SK-N-SH (cell line): ENCODE measurements at regions not wholly inside any gene's neighbourhood (a gene's known extent, or its start where the extent isn't known, plus 50 kb on each side); places are given as distances from the start of the nearest gene placed in this dataset.

Source experiments
- CTCF ChIA-PET: fragments of 300-600, 350-600 bp; formaldehyde crosslinking; extraction: SDS; loops from one replicate; lab custom pipeline; 2021; lab: Yijun Ruan, JAX
- POLR2A ChIA-PET: fragments of 350-600 bp; sonication (Branson Sonifier 250); formaldehyde crosslinking; extraction: SDS; loops from one replicate; lab custom pipeline; 2020; ENCODE audit warnings: antibody characterized with exemption, inconsistent platforms; lab: Yijun Ruan, JAX
- DNase-seq: peaks from one replicate; pipeline ENCODE4 v3.0.0; 2012
- H2AFZ ChIP-seq: fragments of 200-600 bp; sonication (generic); 2 replicates; pipeline ENCODE4 v1.8.1; 2016; ENCODE audit warnings: antibody characterized with exemption, mild to moderate bottlenecking, low read depth
- H3F3A ChIP-seq: fragments of 200-600 bp; sonication (generic); replicated peaks from 2 replicates; pipeline ENCODE3; 2016; ENCODE audit warnings: antibody characterized with exemption, mild to moderate bottlenecking; ENCODE audit not compliant: insufficient read depth
- H3K27ac ChIP-seq, 2 experiments: fragments of 200-500 bp in 1 of 2; fragments of 200-600 bp in 1 of 2; sonication (Bioruptor generic) in 1 of 2; sonication (generic), shearing (Covaris generic) in 1 of 2; 2 replicates each; pipeline versions ENCODE4 v1.5.1 to v1.6.1; 2014 to 2016; ENCODE audit warnings: low read depth in 2 of 2, inconsistent platforms in 1 of 2, low read length in 1 of 2, mild to moderate bottlenecking in 1 of 2, mixed read lengths in 1 of 2
- H3K27me3 ChIP-seq: fragments of 200-600 bp; sonication (generic), shearing (Covaris generic); 2 replicates; pipeline ENCODE4 v1.6.1; 2016; ENCODE audit warnings: mixed run types; ENCODE audit not compliant: insufficient read depth
- H3K36me3 ChIP-seq, 2 experiments: fragments of 200-500 bp in 1 of 2; fragments of 200-600 bp in 1 of 2; sonication (Bioruptor generic) in 1 of 2; sonication (generic) in 1 of 2; replicated peaks in 1 of 2; 2 replicates each; pipeline versions ENCODE3 to v1.5.1; 2014 to 2016; ENCODE audit warnings: low read length in 1 of 2, mild to moderate bottlenecking in 1 of 2; ENCODE audit not compliant: insufficient read depth in 2 of 2, control insufficient read depth in 1 of 2
- H3K4me1 ChIP-seq, 2 experiments: fragments of 200-500 bp in 1 of 2; fragments of 200-600 bp in 1 of 2; sonication (Bioruptor generic) in 1 of 2; sonication (generic), shearing (Covaris generic) in 1 of 2; 2 replicates each; pipeline versions ENCODE4 v1.5.1 to v1.6.1; 2014 to 2016; ENCODE audit warnings: low read depth in 1 of 2, low read length in 1 of 2, mixed run types in 1 of 2; ENCODE audit not compliant: insufficient read depth in 2 of 2, control insufficient read depth in 1 of 2
- H3K4me2 ChIP-seq: fragments of 200-600 bp; sonication (generic), shearing (Covaris generic); 2 replicates; pipeline ENCODE4 v1.6.1; 2017; ENCODE audit warnings: mixed run types
- H3K4me3 ChIP-seq, 2 experiments: fragments of 200-500 bp in 1 of 2; fragments of 200-600 bp in 1 of 2; sonication (Bioruptor generic) in 1 of 2; sonication (generic), shearing (Covaris generic) in 1 of 2; 2 replicates each; pipeline versions ENCODE4 v1.5.1 to v1.8.1; 2014 to 2016; ENCODE audit warnings: low read depth in 2 of 2, inconsistent platforms in 1 of 2, low read length in 1 of 2, mild to moderate bottlenecking in 1 of 2, mixed read lengths in 1 of 2, moderate library complexity in 1 of 2
- H3K79me2 ChIP-seq: fragments of 200-600 bp; sonication (generic); 2 replicates; pipeline ENCODE4 v1.8.1; 2017; ENCODE audit warnings: mild to moderate bottlenecking; ENCODE audit not compliant: insufficient read depth
- H3K9ac ChIP-seq: fragments of 200-600 bp; sonication (generic); 2 replicates; pipeline ENCODE4 v1.6.1; 2017; ENCODE audit warnings: mixed run types
- H3K9me2 ChIP-seq: fragments of 200-600 bp; sonication (generic); 2 replicates; pipeline ENCODE4 v1.6.1; 2017; ENCODE audit warnings: mixed run types
- H3K9me3 ChIP-seq: fragments of 200-600 bp; sonication (generic); 2 replicates; pipeline ENCODE4 v1.6.1; 2017; ENCODE audit warnings: mixed run types, mild to moderate bottlenecking, moderate library complexity
- H4K20me1 ChIP-seq: fragments of 200-600 bp; sonication (generic); 2 replicates; pipeline ENCODE4 v1.6.1; 2017; ENCODE audit warnings: mild to moderate bottlenecking, mixed run types; ENCODE audit not compliant: insufficient read depth
- CHD2 ChIP-seq: fragments of 150-350 bp; IDR thresholded peaks from 2 replicates; pipeline ENCODE4 v1.6.1; 2018; ENCODE audit warnings: low read length; ENCODE audit not compliant: partially characterized antibody
- EP300 ChIP-seq, 2 experiments: IDR thresholded peaks; 2 replicates each; pipeline versions ENCODE4 v1.4.0 to v1.6.1; 2012; ENCODE audit warnings: borderline replicate concordance in 1 of 2, low read depth in 1 of 2, low read length in 1 of 2
- EZH2phosphoT487 ChIP-seq: fragments of 200-600 bp; sonication (generic); IDR thresholded peaks from 2 replicates; pipeline ENCODE4 v1.6.1; 2017; ENCODE audit warnings: low read depth, mixed run types, mild to moderate bottlenecking, antibody characterized with exemption, moderate library complexity, borderline replicate concordance
- FOXJ3 ChIP-seq: sonication (generic); formaldehyde crosslinking; IDR thresholded peaks from 2 replicates; pipeline ENCODE4 v1.5.1; 2020; ENCODE audit warnings: mild to moderate bottlenecking, missing genetic modification reagents
- FOXM1 ChIP-seq: IDR thresholded peaks from 2 replicates; pipeline ENCODE4 v1.4.0; 2012; ENCODE audit warnings: low read depth, mild to moderate bottlenecking
- GABPA ChIP-seq: IDR thresholded peaks from 2 replicates; pipeline ENCODE4 v1.4.0; 2012; ENCODE audit warnings: low read depth, mild to moderate bottlenecking
- GATA2 ChIP-seq: sonication (generic); formaldehyde crosslinking; IDR thresholded peaks from 2 replicates; pipeline ENCODE4 v1.5.0; 2020; ENCODE audit warnings: mild to moderate bottlenecking, missing genetic modification reagents
- IRF3 ChIP-seq: fragments of 150-350 bp; IDR thresholded peaks from 2 replicates; pipeline ENCODE4 v1.6.1; 2016; ENCODE audit warnings: mild to moderate bottlenecking, low read depth, low read length
- MEF2A ChIP-seq: IDR thresholded peaks from 2 replicates; pipeline ENCODE4 v1.4.0; 2012; ENCODE audit warnings: low read depth, borderline replicate concordance
- MXI1 ChIP-seq: IDR thresholded peaks from 2 replicates; pipeline ENCODE4 v1.6.1; 2012; ENCODE audit warnings: mild to moderate bottlenecking, low read depth, low read length, improper control_type of control experiment
- NFIC ChIP-seq: IDR thresholded peaks from 2 replicates; pipeline ENCODE4 v1.4.0; 2012; ENCODE audit warnings: borderline replicate concordance
- NRF1 ChIP-seq: IDR thresholded peaks from 2 replicates; pipeline ENCODE4 v1.6.1; 2012; ENCODE audit warnings: low read depth, mild to moderate bottlenecking, low read length
- RAD21 ChIP-seq: IDR thresholded peaks from 2 replicates; pipeline ENCODE4 v1.6.1; 2012; ENCODE audit warnings: mild to moderate bottlenecking, low read length
- RCOR1 ChIP-seq: fragments of 150-350 bp; IDR thresholded peaks from 2 replicates; pipeline ENCODE4 v1.6.1; 2017; ENCODE audit warnings: antibody characterized with exemption, low read length
- REST ChIP-seq: IDR thresholded peaks from 2 replicates; pipeline ENCODE4 v1.6.1; 2012; ENCODE audit warnings: mild to moderate bottlenecking, low read depth, low read length, moderate library complexity
- RFX5 ChIP-seq: IDR thresholded peaks from 2 replicates; pipeline ENCODE4 v1.6.1; 2012; ENCODE audit warnings: mild to moderate bottlenecking, improper control_type of control experiment, low read length
- TEAD4 ChIP-seq: IDR thresholded peaks from 2 replicates; pipeline ENCODE4 v1.4.0; 2012; ENCODE audit warnings: mild to moderate bottlenecking, borderline replicate concordance; ENCODE audit not compliant: insufficient read depth
- WGBS: methylation state at CpG from one replicate; pipeline ENCODE4 v1.1.6; 2017; ENCODE audit warnings: low lambda C conversion rate; 5-methylcytosine and 5-hydroxymethylcytosine counted together

GRCh38 chr10:10477844-10478243 lies 539.8 kb upstream of the CELF2 start:
- no peaks in the 10 kb centered on the region for H3K27me3 ChIP-seq
- CTCF ChIA-PET = interaction anchor here (1.3 kb wide), 1 partner anchor 12 kb away, joined by 3 read pairs; no protein-coding TSS in a partner anchor

More at GRCh38 chr10:10477844-10478243, 539.8 kb upstream of the CELF2 start:
- Histone ChIP-seq H3K9me2 (no peaks in the 10 kb centered on the region), H3K9ac (no peak overlapping the region), H3F3A (no peaks in the 10 kb centered on the region), H3K4me1 (no peaks in the 10 kb centered on the region; a peak in 1 of 4 replicates)
- no peak for DNase-seq
- 0% methylated on average over 2 of the region's 2 CpGs for WGBS
- TF ChIP-seq RCOR1 (no peak), RAD21 (no peak), MXI1 (no peak), RFX5 (no peak), GABPA (no peak), REST (no peak), GATA2 (CRISPR knock-in tag) (no peak), NRF1 (no peak), IRF3 (no peak), MEF2A (no peak), EZH2phosphoT487 (no peak), EP300 (IDR thresholded peaks at IDR 0.05; ENCODE audit: borderline replicate concordance in 1 of 2, low read depth in 1 of 2, low read length in 1 of 2) (no peak), NFIC (no peak), TEAD4 (no peak), FOXM1 (no peak), CHD2 (no peak), FOXJ3 (no peak)
- TF ChIP-seq, all 33 proteins: peak for 0
- Histone ChIP-seq H2AFZ (no peak overlapping the region), H3K4me2 (no peak overlapping the region), H4K20me1 (no peaks in the 10 kb centered on the region), H3K9me3 (peaks cover 4% of the 10 kb centered on the region; the same call in 1 of the 2 replicates), H3K4me3 (no peak overlapping the region), H3K79me2 (no peaks in the 10 kb centered on the region), H3K36me3 (no peaks in the 10 kb centered on the region), H3K27ac (peak overlapping the region in 1 of 2 experiments; percentile 22; a peak in 1 of 4 replicates)
- POLR2A ChIA-PET = no interaction called here
